SU-DHL-6 (cell line): ENCODE measurements at regions not wholly inside any gene's neighbourhood (a gene's known extent, or its start where the extent isn't known, plus 50 kb on each side); places are given as distances from the start of the nearest gene placed in this dataset.

Experiments used
- CTCF ChIP-seq: fragments of 200-600 bp; sonication (generic); IDR thresholded peaks from one replicate; pipeline ENCODE4 v1.5.1; 2017; ENCODE audit warnings: antibody characterized with exemption, mild to moderate bottlenecking, low read length, moderate library complexity; ENCODE audit not compliant: insufficient read depth, poor library complexity, severe bottlenecking
- EZH2phosphoT487 ChIP-seq: fragments of 200-600 bp; sonication (generic), shearing (Covaris generic); conservative IDR thresholded peaks from 2 replicates; pipeline ENCODE4 v1.6.1; 2018; ENCODE audit warnings: mild to moderate bottlenecking, antibody characterized with exemption, low read length, moderate library complexity, mixed read lengths

GRCh38 chr5:124918618-124919017, 172.2 kb upstream of the ZNF608 start:
- TF ChIP-seq CTCF (no peak), EZH2phosphoT487 (no peak)
